Limb (tissue), 2 donors: ENCODE measurements at regions not wholly inside any gene's neighbourhood (a gene's known extent, or its start where the extent isn't known, plus 50 kb on each side); places are given as distances from the start of the nearest gene placed in this dataset.

Experiments used
- DNase-seq, 2 donors: peaks; one replicate each; pipeline ENCODE4 v3.0.0-alpha.2; 2016; ENCODE audit errors: extremely low spot score in 2 of 2

DNA sequence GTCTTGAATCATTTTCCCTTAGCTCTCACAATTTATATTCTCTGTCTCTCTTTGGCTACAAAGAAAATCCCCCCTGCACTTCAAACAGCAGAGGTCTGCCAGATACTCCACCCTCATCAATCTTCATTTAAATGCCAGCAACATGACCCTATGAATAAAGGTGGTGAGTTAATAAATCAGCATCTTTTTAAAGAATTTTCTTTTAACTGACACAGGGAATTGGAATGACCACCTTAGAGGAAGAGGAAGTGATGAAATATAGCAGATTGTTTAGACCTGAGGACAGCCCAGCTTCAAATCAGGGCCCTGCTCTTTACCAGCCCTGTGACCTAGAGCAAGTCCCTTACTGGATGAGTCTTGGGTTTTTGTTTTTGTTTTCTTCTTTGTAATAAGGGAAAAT lies 223.1 kb upstream of the PAPPA start:
- no peak for DNase-seq

DNA sequence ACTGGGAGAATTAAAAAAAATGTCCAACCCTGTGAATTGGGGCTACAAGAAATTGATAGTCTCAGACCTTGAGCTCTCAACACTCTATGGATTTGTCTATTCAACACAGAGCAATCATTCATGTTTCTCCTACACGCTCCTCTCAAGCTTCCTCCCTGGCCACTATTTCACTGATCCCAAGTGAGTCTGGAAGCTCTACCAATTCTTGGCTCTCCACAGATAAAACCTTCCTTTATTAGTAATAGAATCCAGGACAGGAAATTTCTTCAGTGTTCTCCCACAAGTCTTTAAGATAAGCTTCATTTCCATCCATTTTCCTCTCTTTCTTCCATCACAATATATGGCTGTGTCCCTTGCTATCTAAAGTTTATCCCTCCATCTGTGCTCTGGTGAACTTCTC lies 215.1 kb upstream of the PAPPA start:
- DNase-seq: no peak

DNA sequence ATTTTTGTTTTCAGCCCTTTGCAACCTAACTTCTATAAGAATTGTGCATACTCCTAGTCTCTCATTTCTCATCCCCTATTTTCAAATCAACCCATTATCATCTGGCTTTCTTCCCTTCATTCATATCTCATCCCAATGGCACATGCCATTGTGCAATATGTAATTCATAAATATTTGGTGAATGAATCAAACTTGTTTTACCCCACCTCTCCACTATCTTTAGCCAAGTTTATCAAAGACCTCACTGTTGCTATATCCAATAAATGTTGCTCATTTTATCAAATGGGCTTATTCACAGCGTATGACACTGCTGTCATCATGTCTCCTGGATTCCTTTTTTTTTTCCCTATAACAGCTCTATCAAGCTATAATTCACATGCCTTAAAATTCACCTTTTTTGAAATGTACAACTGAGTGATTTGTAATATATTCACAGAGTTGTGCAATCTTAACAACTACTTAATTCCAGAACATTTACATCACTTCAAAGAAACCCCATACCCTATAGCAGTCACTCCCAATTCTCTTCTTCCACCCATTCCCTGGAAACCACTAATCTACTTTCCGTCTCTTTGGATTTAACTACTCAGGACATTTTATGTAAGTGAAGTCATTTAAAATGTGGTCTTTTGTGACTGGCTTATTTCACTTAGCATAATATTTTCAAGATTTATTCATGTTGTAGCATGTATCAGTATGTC lies 214.4 kb upstream of the PAPPA start:
- no peak for DNase-seq

DNA sequence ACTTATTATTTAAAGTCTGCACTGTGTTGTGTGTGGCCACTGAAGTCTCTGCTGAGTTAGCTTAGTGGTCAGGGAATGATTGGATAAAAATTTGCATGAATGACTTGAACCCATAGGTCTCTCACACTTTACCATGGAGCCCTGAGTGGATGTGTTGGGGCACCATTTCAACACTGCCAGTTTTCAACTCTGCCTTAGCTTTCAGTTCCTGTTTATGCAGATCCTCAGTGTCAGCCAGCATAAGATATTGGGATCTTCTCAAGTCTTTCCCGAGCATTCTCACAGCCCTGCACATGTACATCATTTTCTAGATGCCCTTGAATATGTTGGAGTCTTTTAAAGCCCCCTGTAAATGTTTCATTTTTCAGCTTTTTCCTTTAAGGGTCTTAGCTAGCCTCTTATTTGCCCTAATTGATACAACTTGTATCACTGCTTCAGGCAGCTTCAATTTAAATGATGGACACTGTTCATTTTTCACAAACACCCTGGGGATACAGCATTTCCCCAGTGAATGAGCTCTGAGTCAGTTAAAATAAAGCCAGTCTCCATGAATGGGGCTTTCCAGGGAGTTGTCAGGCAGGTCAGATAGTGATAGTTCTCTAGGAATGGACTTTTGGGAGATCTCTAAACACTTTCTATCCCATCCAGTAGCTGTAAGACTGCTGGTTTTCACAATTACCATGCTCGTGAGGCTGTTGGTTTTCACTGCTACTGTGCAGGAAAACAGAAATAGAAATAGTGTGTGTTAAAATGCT lies 211.9 kb upstream of the PAPPA start:
- no peak for DNase-seq

DNA sequence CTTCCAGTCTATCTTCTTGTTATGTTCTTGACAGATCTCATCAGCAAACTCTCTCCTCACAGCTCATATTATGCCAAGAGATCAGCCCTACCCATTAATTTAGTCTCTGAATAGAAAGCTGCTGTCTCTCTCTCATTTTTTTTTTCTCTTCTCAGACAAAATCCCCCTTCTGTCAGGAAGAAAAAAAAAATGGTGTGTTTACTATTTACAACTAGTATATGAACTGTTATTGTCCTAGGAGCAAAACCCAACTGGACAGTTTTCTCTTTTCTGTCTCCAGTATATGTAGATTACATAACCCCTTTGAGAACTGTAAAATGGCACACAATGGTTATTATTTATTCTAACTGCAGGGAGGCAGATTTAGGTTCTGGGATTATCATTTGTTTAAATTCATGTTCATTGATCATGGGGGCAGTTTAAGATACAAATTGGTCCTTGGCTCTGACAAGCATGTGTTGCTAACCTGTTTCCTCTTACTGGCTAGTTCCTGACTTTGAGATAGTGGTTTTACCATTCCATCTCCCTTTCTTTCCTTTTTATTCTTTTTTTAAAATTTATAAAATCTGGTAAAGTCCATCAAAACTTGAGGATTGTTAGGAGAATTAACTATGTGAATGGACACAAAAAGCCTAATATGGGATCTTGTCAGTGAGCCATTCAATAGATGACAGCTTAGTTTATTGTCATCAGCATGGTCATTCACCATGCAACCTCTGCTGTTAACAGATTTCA lies 210.0 kb upstream of the PAPPA start:
- no peak for DNase-seq

DNA sequence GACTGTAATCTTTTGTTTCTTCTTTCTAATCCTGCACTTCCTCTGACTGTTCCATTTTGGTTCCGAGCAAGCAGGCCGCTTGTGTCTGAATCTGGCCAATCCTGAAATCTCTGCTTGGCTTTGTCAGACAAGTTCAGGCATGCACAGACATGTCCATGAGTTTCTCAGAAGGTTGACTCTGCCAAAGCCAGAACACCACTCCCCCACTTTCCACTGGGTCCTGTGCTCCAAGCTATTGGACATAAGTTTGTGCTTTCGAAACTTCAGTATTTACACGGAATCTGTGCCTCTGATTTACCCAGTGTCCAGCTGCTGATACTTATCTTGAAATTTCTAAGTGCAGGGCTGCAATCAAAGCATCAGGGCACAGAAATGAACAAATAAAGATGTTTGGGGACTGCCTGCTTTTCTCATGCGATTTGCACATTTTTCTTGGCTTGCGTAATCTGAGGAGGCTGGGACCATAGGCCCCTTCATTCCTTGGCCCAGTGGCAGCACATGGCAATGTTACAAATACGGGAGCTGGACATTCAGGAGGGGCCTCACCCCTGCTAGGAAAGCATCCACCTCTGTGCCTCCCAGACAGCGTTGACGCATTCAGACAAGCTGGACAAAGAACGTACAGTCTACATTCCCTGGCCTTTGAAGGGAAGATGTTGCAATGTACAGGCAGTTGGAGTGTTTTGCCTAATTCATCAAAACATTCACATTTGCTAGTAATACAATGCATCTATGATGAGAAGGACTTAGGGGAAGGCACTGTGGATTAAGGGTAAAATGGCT lies 209.2 kb upstream of the PAPPA start:
- DNase-seq: peak; percentile 19 to 45

DNA sequence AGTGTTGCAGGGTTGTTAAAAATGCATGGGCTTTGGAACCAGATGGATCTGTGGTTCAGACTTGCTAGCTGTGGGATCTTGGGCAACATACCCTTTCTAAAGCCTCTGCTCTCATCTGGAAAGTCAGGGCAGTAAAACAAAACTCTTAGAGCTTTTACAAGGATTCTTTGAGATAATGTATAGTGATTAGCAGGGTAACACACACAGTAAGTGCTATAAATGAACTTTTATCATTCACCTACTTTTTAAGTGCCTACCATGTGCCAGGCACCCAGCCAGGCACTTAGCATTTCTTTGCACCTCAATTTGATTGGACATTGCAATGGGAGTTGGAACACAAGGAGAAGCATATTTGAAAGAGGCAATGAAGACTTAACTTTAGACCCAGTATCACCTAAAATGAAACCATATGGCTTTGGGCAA lies 208.6 kb upstream of the PAPPA start:
- DNase-seq: no peak

DNA sequence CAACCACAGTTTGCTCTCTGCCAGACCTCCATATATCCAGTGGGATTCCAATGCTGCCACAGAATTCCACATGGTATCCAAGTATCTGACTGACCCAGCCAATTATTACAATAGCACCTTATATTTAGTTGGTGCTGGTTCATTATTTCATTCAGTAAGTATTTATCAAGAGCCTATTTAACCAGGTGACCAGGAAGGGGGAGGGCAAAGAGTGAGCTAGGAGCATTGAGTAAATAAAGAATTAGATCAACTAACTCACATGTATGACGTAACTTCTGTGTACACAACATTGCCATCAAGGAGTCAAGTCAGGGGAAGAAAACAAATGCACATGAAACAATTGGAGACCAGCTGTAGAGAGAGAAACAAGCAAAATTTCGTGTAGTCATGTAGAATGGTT lies 207.1 kb upstream of the PAPPA start:
- DNase-seq: no peak

DNA sequence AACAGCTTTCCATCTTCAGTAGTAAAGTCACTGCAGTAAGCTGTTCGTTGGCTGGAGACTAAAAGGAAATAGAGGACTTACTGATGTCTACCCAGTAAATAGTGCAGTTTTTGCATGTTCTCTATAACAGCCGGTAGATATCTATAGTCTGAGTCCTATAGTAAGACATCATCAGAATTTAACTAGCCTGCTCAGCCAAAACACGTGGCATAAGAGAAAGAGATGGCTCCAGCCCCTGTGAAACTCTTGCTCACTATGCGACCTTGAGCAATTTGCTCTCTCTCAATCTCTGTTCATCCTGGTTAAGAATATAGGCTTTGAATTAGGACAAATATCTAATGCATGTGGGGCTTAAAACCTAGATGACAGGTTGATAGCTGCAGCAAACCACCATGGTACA lies 201.6 kb upstream of the PAPPA start:
- DNase-seq: no peak

DNA sequence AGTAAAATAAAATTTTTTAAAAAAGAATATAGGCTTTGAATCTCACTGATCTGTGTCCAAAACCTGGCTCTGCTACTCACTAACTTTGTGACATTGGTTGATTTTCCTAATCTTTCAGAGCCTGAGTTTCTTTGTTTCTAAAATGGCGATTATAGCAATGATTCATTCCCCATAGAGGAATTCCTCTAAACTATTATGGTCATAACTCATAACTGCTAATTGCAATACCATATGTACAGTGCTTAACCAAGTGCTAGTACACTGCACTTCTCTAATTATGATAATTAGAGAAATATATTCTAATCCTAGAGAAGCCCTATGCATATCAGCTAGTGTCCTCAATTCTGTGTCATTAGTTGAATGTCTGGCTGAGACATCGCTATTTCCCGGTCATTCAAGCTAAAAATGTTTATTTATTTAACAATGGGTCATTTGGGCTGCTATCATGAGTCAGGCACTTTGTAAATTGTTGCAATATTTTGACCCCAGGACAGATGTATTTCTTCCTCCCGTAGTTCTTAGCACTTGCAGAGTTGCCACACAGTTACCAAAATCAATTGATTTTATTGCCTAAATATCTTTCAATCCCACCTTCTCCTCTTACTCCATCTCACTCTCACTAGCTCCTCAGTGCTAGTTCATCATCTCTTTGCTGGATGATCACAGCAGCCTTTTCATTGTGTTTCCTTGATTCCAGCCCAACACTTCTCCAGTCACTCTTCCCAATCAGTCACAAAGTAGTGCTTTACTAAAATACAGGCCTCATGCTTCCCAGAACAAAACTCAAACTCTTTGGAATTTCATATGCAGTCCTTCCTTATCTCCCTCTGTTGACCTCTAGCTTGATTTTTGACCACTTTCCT lies 200.9 kb upstream of the PAPPA start:
- DNase-seq: no peak

DNA sequence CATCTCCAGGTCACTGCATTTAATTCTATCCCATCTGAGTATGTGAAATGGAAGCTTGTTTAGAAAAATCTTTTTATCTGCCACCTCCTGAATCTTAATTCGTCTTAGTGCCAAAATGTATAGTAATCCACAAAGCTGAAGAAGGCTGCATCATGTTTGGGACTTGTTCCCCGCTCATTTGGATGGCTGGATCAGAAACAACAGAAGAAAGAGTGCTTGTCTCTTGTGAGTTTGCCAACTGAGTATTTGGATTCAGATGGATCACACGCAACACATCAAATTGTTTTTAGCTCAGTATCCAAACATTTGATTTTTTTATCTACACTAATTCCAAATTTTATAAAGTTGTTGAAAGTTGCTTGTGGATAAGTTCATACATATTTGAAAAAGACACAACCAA lies 197.2 kb upstream of the PAPPA start:
- no peak for DNase-seq

DNA sequence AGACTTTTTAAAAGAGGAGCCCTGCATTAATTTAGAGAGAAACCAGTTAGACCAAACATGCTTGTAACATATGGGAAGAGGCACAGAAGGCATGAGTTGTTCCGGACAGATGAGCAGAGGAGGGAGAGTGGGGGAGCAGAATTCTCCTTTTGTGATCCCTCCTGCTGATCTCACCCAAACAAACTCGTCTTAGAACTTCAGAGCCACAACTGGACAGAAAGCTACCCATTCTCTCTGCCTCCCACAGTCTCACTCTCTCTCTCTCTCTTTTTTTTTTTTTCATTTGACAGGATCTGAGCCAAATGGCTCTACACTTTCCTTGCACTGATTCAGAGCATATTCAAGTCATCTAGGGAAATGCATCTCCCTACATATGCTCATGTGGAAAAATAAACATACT lies 196.0 kb upstream of the PAPPA start:
- DNase-seq: no peak

DNA sequence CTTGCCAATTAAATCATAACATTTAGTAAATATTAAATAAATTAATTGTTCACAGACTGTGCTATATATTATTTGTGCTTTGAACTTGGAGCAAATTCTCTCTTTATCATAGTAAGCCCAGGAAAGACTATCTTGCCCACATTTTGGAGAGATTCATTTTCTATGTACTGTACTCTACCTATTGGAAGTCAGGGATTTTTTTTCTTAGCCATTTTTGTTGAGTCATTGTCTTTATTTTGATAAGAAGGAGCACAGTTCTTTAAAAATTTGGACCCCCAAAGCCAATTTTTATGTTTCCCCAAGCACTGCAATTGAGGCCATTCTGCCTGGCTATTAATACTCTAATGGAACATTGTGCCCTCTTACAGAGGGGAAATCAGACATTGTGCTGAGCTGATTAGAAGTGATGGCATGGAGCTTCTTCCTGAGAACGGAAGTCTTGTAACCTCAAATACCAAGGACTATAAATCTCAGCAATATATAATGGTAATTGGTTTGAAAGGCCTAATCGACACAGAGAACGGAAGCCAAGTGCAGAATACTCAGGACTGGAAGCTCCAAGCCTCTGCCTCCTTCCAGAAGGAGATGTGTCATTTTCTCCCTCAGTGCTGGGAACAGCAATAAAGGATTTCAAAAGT lies 188.8 kb upstream of the PAPPA start:
- no peak for DNase-seq

DNA sequence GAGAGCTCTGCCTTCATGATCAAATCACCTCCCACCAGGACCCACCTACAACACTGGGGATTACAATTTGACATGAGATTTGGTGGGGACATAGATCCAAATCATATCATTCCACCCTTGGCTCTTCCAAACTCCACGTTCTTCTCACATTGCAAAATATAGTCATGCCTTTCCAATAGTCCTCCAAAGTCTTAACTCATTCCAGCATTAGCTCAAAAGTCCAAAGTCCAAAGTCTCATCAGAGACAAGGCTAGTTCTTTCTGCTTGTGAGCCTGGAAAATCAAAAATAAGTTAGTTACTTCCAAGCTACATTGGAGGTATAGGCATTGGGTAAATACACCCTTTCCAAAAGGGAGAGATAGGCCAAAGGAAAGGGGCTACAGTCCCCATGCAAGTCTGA lies 186.9 kb upstream of the PAPPA start:
- DNase-seq: no peak

DNA sequence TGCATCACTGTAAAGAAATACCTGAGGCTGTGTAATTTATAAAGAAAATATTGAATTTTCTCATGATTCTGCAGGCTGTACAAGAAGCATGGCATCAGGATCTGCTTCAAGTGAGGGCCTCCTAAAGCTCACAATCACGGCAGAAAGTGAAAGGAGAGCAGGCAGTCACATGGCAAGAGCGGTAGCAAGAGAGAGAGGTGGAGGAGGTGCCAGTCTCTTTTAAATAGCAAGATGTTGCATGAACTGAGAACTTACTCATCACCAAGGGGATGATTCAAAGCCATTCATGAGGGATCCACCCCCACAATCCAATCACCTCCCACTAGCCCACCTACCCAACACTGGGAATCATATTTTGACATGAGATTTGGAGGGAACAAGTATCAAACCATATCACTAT lies 184.5 kb upstream of the PAPPA start:
- no peak for DNase-seq

DNA sequence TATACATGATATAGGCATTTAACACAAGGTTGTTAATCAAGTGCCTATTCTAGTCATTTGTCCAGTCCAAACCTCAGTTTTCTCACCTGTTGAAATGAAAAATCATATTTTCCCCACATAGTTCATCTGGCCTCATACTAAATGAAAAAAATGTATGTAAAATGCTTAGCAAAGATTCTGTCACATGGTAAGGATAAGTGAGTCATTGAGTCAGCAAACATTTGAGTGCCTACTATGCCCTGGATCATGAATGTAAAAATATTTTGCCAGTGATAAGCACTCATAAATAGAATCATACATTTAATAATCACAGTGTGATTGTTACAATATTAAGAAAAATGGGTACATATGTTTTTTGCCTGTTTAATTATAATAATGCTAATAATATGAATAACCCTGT lies 181.2 kb upstream of the PAPPA start:
- DNase-seq: no peak

DNA sequence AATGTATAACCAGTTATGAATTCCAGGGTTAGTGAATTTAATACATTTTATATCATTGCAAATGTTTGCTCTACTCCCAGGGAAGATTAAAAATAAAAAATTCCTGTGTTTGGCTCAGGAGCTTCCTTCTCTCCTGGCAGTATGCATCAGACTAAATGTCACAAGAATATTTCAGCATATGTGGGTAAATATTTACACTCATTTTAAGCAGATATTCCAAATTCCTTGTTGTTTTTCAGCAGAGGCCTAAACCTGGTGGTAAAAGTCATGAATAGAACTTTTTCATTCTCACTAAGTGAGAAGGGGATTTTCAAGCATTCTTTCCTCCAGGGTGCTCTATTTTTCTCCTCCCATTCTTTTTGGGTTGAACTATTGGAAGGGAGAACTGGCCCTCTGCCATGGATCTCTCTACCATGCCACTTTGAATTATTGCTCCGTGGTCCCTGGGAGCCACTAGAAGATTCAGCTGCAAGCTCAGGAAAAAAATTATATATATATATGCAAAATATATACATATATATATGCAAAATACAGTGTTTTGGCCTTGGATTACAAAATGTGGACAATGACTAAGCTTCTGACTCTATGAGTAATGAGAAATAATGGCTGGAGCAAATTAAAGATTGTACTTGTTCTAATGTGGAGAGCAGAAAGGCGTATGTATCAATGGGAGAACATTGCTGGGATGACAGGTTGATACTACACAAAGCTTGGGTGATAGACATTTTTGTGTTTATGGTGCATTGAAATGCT lies 180.6 kb upstream of the PAPPA start:
- no peak for DNase-seq

DNA sequence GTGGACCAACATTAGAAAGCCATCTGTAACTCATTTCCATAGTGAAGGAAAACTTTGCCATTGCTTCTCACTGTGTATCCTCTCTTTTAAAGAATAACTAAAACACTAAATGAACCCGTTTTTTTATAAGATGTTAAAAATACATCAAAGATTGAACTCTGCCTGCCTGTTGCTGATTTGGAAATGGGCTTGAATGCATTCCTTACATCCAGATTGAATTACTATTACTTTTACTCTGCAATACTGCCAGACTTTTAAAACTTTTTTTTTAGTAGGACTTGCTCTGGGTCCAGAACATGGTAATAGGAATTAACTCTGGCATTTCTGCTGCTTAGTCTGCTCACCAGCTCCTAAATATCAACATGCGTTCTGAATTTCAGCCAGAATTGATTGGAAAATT lies 176.8 kb upstream of the PAPPA start:
- peak in 1 of 2 donors; percentile 49 for DNase-seq

DNA sequence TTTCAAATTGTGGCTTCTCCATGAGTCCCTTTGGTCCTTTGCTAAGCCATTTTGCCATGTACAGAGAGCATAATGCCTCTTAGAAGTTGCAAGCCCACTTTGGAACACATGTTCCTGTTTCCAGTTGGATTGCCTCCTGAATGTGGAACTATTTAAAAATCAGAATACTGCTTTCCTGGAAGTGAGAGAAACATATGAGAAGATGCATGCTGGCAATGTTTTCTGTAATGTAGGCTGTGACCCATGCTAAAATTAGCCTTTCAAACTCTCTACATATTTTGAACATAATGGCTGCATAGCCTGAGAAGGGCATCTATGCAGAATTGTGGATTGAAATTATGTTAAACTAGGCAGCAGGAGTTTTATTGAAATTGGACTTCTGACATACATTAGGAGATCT lies 175.5 kb upstream of the PAPPA start:
- DNase-seq: peak in 1 of 2 donors; percentile 36

DNA sequence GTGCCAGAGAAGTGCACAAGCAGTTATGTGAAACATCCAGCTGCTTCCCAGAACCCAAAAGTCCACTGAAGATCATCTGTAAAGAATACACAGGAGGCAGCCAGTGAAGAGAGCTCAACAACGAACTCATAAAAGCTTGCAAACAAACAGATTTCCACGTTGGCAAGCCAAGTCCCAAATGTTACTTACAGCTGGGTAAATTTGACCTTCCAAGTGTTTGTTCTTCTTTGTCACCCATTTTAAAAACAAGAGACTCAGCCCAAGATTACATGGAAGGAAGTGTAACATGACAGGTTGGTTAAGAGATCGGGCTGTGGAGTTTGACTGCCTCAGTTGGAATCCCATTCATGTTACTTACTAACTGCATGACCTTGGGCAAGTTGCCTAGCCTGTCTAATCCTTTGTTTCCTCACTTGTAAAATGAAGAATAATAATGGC lies 174.9 kb upstream of the PAPPA start:
- no peak for DNase-seq
